ENCODE measurements at regions not wholly inside any gene's neighbourhood (a gene's known extent, or its start where the extent isn't known, plus 50 kb on each side); places are given as distances from the start of the nearest gene placed in this dataset.

DNA sequence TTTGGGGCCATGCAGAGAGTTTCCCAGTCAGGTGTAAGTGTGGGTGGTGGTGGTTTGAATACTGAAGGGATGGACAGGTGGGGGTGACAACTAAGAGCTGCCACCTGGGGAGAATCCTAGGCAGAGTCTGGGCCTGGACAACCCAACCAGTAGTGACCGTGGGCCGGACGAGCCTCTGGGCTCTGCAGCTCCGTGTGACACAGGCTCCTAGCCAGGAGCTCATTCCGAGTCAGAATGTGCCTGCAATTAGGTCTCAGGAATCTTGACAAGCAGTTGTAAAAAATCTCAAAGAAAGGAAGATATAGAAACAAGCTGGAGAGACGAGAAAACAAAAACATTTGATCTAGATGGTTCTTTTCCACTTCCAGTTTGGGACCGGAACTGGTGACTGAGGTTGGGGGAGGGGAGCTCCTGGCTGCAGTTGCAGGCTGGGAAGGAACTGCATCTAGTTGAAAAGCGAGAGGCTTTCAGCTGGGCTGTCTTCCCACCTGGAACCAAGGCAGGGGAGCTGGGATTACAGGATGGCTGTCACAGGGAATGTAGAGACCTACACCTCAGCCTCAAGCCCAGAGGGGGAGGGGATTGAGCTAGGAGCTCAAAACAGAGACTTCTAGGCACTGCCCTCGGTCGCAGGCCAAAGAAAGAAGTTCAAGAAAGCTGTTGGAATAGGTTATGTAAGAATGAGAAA is 156.9 kb downstream of the PAX1 start:
- no peaks in the 10 kb centered on the region for H3K9me3 ChIP-seq (ENCODE audit: low read length)
- 10% methylated on average over 10 of the region's 10 CpGs for WGBS (ENCODE audit: low lambda C conversion rate)
- no peaks in the 10 kb centered on the region; a peak in 1 of 5 replicates for H3K27me3 ChIP-seq (ENCODE audit: control insufficient read depth in 1 of 2, insufficient read depth in 2 of 2, low read length in 2 of 2)
- H3K36me3 ChIP-seq (replicated peaks in 1 of 2; ENCODE audit: control insufficient read depth in 1 of 2, insufficient read depth in 2 of 2, low read length in 2 of 2): no peaks in the 10 kb centered on the region
- in situ Hi-C loops (cut with HindIII; ENCODE audit: extremely low pct_ligation_motif_present, low pct_unique_long_range_greater_than_20kb) (no loop called here), intact Hi-C loops (cut with micrococcal nuclease; ENCODE audit: unreplicated experiment) (no loop called here)
- no peak overlapping the region for H3K4me2 ChIP-seq (ENCODE audit: low read depth, low read length)
- BruUV-seq (replicated peaks): no TSS peak
- ChIA-PET CTCF (ENCODE audit: low intra/inter-chr PET ratio, low total read pairs) (no interaction called here), POLR2A (no interaction called here)
- H2AFZ ChIP-seq (ENCODE audit: low read length): no peak overlapping the region
- H3K4me3 ChIP-seq (replicated peaks in 1 of 3; ENCODE audit: insufficient read depth in 1 of 3, low read depth in 2 of 3, low read length in 3 of 3): no peak overlapping the region
- no peaks in the 10 kb centered on the region for H4K20me1 ChIP-seq (ENCODE audit: insufficient read depth, low read length)
- no peaks in the 10 kb centered on the region for H3K4me1 ChIP-seq (ENCODE audit: insufficient read depth, low read length)
- no peaks in the 10 kb centered on the region for H3K79me2 ChIP-seq (ENCODE audit: insufficient read depth, low read length)
- no peak overlapping the region for H3K27ac ChIP-seq (ENCODE audit: extremely low read length, insufficient read depth, low read length)
- ATAC-seq (peak; percentile 41; the same call in 1 of the 3 replicates), FAIRE-seq (no peak), DNase-seq (ENCODE audit: low spot score) (no peak)
- H3K9ac ChIP-seq (ENCODE audit: insufficient read depth, low read depth, low read length): no peak overlapping the region
- no peak for TF ChIP-seq ARNT (IDR thresholded peaks at IDR 0.05)
- no peak for TF ChIP-seq MAFG (CRISPR knock-in tag; IDR thresholded peaks at IDR 0.05)
- TF ChIP-seq PCBP2 (optimal IDR thresholded peaks at IDR 0.05; ENCODE audit: low read depth, low read length, poor library complexity, severe bottlenecking): no peak
- no peak for TF ChIP-seq ELF3 (CRISPR knock-in tag; IDR thresholded peaks at IDR 0.05)
- TF ChIP-seq ZKSCAN5 (CRISPR knock-in tag; IDR thresholded peaks at IDR 0.05): no peak
- no peak for TF ChIP-seq ZNF292 (CRISPR knock-in tag; IDR thresholded peaks at IDR 0.05; ENCODE audit: borderline replicate concordance, low read depth)
- no peak for TF ChIP-seq ZHX2 (IDR thresholded peaks at IDR 0.05; ENCODE audit: low read depth)
- TF ChIP-seq ZHX2 (CRISPR knock-in tag; IDR thresholded peaks at IDR 0.05; ENCODE audit: borderline replicate concordance): no peak
- no peak for TF ChIP-seq ZNF350 (CRISPR knock-in tag; IDR thresholded peaks at IDR 0.05; ENCODE audit: borderline replicate concordance, low read depth)
- TF ChIP-seq, protein P1, sequence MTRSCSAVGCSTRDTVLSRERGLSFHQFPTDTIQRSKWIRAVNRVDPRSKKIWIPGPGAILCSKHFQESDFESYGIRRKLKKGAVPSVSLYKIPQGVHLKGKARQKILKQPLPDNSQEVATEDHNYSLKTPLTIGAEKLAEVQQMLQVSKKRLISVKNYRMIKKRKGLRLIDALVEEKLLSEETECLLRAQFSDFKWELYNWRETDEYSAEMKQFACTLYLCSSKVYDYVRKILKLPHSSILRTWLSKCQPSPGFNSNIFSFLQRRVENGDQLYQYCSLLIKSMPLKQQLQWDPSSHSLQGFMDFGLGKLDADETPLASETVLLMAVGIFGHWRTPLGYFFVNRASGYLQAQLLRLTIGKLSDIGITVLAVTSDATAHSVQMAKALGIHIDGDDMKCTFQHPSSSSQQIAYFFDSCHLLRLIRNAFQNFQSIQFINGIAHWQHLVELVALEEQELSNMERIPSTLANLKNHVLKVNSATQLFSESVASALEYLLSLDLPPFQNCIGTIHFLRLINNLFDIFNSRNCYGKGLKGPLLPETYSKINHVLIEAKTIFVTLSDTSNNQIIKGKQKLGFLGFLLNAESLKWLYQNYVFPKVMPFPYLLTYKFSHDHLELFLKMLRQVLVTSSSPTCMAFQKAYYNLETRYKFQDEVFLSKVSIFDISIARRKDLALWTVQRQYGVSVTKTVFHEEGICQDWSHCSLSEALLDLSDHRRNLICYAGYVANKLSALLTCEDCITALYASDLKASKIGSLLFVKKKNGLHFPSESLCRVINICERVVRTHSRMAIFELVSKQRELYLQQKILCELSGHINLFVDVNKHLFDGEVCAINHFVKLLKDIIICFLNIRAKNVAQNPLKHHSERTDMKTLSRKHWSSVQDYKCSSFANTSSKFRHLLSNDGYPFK (CRISPR knock-in tag; IDR thresholded peaks at IDR 0.05; ENCODE audit: borderline replicate concordance): no peak
- TF ChIP-seq MEF2D (CRISPR knock-in tag; IDR thresholded peaks at IDR 0.05): no peak
- TF ChIP-seq ZNF749 (CRISPR knock-in tag; IDR thresholded peaks at IDR 0.05; ENCODE audit: borderline replicate concordance): no peak
- no peak for TF ChIP-seq DMTF1 (CRISPR knock-in tag; IDR thresholded peaks at IDR 0.05)
- no peak for TF ChIP-seq SMARCE1 (IDR thresholded peaks at IDR 0.05; ENCODE audit: borderline replicate concordance)

Measured in HepG2 (cell line).